Psoas muscle (tissue), 7 donors: ENCODE measurements at regions not wholly inside any gene's neighbourhood (a gene's known extent, or its start where the extent isn't known, plus 50 kb on each side); places are given as distances from the start of the nearest gene placed in this dataset.

Experiments used
- ATAC-seq, 4 donors: fragments of 200-7000 bp; cut with Tn5 transposase; one replicate each; pipeline ENCODE4 v1.9.1; 2020; ENCODE audit warnings: moderate library complexity in 3 of 4, mild to moderate bottlenecking in 2 of 4
- DNase-seq, 2 donors: peaks; one replicate each; pipeline ENCODE4 v3.0.0-alpha.2; 2020
- H3K27ac ChIP-seq: fragments of 200-600 bp; one replicate; pipeline ENCODE4 v1.8.0; 2022
- H3K27me3 ChIP-seq, 3 donors: fragments of 200-600 bp in 1 of 3; one replicate each; pipeline versions ENCODE4 v1.6.1 to v1.8.0; 2013 to 2022; ENCODE audit warnings: low read length in 2 of 3, mild to moderate bottlenecking in 2 of 3, moderate library complexity in 1 of 3; ENCODE audit not compliant: insufficient read depth in 3 of 3
- H3K36me3 ChIP-seq, 2 donors: fragments of 200-600 bp in 1 of 2; one replicate each; pipeline versions ENCODE4 v1.6.1 to v1.8.0; 2013 to 2022; ENCODE audit warnings: low read depth in 1 of 2, mild to moderate bottlenecking in 1 of 2, moderate library complexity in 1 of 2; ENCODE audit not compliant: insufficient read depth in 1 of 2
- H3K4me1 ChIP-seq: fragments of 200-600 bp; one replicate; pipeline ENCODE4 v1.8.0; 2022
- H3K4me3 ChIP-seq: fragments of 200-600 bp; one replicate; pipeline ENCODE4 v1.8.0; 2022; ENCODE audit warnings: mild to moderate bottlenecking
- H3K9me3 ChIP-seq: fragments of 200-600 bp; one replicate; pipeline ENCODE4 v1.8.0; 2022
- CTCF ChIP-seq: fragments of 200-600 bp; IDR thresholded peaks from one replicate; pipeline ENCODE4 v1.8.0; 2022; ENCODE audit warnings: antibody characterized with exemption
- WGBS, 3 donors: extraction: QIAGEN DNeasy Blood & Tissue Kit; methylation state at CpG; one replicate each; pipeline versions ENCODE4 v1.1.6 to v1.1.7; 2013; 5-methylcytosine and 5-hydroxymethylcytosine counted together
- intact Hi-C, 2 donors: fragments of 100-400 bp; cut with DNase I; formaldehyde crosslinking; loops; one replicate each; pipeline versions ENCODE4 v1.11.0 to v1.14.2; 2022
- donor health status: healthy with polysubstance abuse.
- donor health status: DM: no; HTN: no; CAD: no; lungs with moderate emphysema.
- donor health status: Bipolar disorder and iron deficiency.
- donor health status: healthy.
- donor health status: DM: yes; HTN: yes; CAD: no.
- donor health status: DM: no; HTN: no; CAD: no.
- donor health status: DM: yes; HTN: yes; CAD: no.

GRCh38 chr5:125695996-125696655, 727.1 kb upstream of the GRAMD2B start:
- DNase-seq (no peak), ATAC-seq (no peak)
- WGBS, 3 donors: 48 to 69% (median 57%) methylated on average over 4 of the region's 4 CpGs
- Histone ChIP-seq H3K4me1 (peaks cover 6% of the 10 kb centered on the region), H3K9me3 (no peaks in the 10 kb centered on the region), H3K36me3 (no peaks in the 10 kb centered on the region), H3K27ac (no peak overlapping the region), H3K4me3 (no peak overlapping the region), H3K27me3 (no peaks in the 10 kb centered on the region)
- intact Hi-C loops: no loop called here
- TF ChIP-seq CTCF: no peak

- no peak overlapping the region for H3K4me3 ChIP-seq
- 66 to 71% (median 68%) methylated on average over 2 of the region's 2 CpGs for WGBS, 3 donors
- no peaks in the 10 kb centered on the region for H3K36me3 ChIP-seq
- no peaks in the 10 kb centered on the region for H3K27me3 ChIP-seq
- intact Hi-C loops: no loop called here
- no peaks in the 10 kb centered on the region for H3K9me3 ChIP-seq
- peaks cover 6% of the 10 kb centered on the region for H3K4me1 ChIP-seq
- ATAC-seq (no peak), DNase-seq (no peak)
- TF ChIP-seq CTCF: no peak
- no peak overlapping the region for H3K27ac ChIP-seq
Observed at GRCh38 chr5:125696762-125697161, 726.4 kb upstream of the GRAMD2B start.

GRCh38 chr5:125698420-125698819, 724.8 kb upstream of the GRAMD2B start:
- H3K4me3 ChIP-seq: no peak overlapping the region
- no peaks in the 10 kb centered on the region for H3K27me3 ChIP-seq
- 85 to 86% (median 85%) methylated on average over 1 of the region's 1 CpG for WGBS, 3 donors
- DNase-seq (no peak), ATAC-seq (no peak)
- no peaks in the 10 kb centered on the region for H3K9me3 ChIP-seq
- intact Hi-C loops: no loop called here
- H3K36me3 ChIP-seq: no peaks in the 10 kb centered on the region
- peaks cover 6% of the 10 kb centered on the region for H3K4me1 ChIP-seq
- no peak for TF ChIP-seq CTCF
- no peak overlapping the region for H3K27ac ChIP-seq

- WGBS, 3 donors: 16 to 30% (median 17%) methylated on average over 2 of the region's 2 CpGs
- TF ChIP-seq CTCF: no peak
Observed at GRCh38 chr5:125699860-125700259, 723.3 kb upstream of the GRAMD2B start.

GRCh38 chr5:125700380-125700861, 722.8 kb upstream of the GRAMD2B start:
- Histone ChIP-seq H3K4me1 (peaks cover 6% of the 10 kb centered on the region), H3K9me3 (peaks cover 13% of the 10 kb centered on the region), H3K4me3 (peak overlapping the region; percentile 48), H3K27me3 (no peaks in the 10 kb centered on the region), H3K36me3 (no peaks in the 10 kb centered on the region), H3K27ac (peak overlapping the region; percentile 52)
- ATAC-seq: peak in 3 of 4 donors; percentile 81 to 88 (median 81)
- intact Hi-C loops: no loop called here
- 12 to 24% (median 19%) methylated on average over 8 of the region's 8 CpGs for WGBS, 3 donors
- TF ChIP-seq CTCF: no peak
- DNase-seq: no peak

More at GRCh38 chr5:125699860-125700259, 723.3 kb upstream of the GRAMD2B start:
- Histone ChIP-seq H3K4me1 (peaks cover 6% of the 10 kb centered on the region), H3K27ac (peak overlapping the region; percentile 52), H3K4me3 (peak overlapping the region; percentile 48), H3K36me3 (no peaks in the 10 kb centered on the region), H3K9me3 (peaks cover 8% of the 10 kb centered on the region), H3K27me3 (no peaks in the 10 kb centered on the region)
- ATAC-seq (peak in 2 of 4 donors; percentile 54 to 68), DNase-seq (no peak)
- intact Hi-C loops: no loop called here
